ENCODE measurements at regions not wholly inside any gene's neighbourhood (a gene's known extent, or its start where the extent isn't known, plus 50 kb on each side); places are given as distances from the start of the nearest gene placed in this dataset.
"Not testable (repeated sequence)": the region's sequence is repeated elsewhere in the genome, so short reads cannot be mapped to it uniquely, and the experiment has no call there.

DNA sequence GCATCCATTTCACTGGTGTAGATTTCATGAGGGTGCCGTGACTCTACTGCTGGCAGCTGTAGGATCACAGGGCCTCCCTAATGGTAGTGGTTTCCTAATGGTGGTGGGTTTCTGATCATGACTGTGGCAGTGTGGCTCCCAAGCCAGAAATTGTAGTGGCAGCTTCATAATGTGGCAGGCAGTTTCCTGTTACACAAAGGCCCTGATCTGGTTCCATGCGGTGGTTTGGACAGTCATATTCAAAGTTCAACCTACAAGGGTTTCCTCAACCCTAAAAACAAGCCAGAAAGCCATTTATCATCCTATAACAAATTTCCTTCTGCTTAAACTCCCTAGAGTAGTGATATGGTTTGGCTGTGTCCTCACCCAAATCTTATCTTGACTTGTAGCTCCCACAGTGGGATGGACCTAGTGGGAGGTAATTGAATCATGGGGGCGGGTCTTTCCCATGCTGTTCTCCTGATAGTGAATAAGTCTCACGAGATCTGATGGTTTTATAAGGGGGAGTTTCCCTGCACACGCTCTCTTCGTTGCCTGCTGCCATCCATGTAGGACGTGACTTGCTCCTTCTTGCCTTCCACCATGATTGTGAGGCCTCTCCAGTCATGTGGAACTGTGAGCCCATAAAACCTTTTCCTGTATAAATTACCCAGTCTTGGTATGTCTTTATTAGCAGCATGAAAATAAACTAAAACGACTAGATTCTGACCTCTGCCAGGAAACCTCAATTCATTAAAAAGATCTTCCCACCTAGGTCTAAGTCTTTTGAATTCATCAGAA lies 257.1 kb downstream of the EFCAB11 start:
- no peak for DNase-seq

DNA sequence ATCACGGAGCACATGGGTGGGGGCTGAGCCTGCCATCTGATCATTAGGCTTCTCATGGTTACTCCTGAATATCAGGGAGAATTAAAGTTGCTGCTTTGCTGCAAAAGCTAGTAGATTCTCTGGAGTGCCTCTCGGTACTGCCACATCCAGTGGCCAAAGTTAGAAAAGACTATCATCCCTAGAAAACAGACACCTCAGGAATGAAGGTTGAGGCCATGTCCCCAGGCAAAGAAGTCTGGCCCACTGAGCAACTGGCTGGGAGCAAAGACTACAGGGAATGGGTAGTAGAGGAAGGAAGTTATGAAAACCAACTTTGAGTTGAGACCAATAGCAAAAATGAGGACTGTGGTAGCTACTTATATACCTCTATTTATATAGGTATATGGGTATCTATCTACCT lies 258.7 kb downstream of the EFCAB11 start:
- no peak for DNase-seq

DNA sequence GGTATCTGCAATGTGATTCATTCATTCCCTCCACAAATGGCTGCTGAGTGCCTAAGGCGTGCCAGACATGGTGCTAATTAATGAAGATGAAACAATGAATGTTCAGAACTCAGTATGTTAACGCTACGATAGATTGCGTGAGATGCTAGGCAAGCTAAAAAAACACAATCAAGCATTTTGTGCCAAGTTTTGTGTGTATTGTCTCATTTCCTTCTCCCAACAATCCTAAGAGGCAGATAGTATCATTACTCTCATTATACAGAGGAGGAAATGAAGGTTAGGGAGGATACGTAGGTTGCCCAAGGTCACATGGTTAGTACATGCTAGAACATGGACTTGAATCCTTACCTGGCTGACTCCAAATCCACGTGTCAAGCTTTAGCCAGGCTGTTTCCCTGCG lies 264.4 kb downstream of the EFCAB11 start:
- no peak for DNase-seq

GRCh38 chr14:89689711-89690110 lies 264.8 kb downstream of the EFCAB11 start:
- DNase-seq = not testable (repeated sequence)

DNA sequence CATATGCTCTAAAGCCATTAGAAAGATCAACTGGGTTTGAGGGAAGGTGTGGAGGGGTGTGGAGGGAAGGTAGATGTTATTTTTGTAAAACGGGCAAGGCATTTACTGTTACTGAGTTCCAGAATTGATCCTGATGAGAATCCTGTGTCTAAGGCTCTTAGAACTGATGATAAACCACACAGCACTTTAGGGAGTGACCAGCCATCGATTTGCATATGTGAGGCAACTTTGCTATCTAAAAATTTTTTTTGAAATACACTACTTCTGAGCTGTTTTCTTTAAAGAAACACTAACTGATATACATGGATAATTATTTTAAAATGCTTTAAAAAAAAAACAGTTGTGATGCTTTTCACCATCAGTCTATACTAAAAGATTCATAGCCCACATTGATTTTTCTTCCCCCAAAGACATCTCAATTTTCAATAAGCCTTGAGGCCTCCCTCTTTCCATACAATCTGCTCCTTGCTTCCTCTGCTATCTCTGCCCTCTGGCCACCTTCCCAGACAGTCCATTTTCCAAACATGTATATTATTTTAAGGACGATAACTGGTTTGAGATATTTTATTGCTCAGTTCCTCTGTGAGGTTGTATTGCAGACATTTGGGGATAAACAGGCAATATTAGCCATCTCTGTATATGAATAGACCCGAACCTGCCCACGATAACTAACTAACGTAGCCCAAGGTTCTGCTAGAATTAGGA lies 265.9 kb downstream of the EFCAB11 start:
- no peak for DNase-seq

- DNase-seq = not testable (repeated sequence)
Measured at GRCh38 chr14:89687129-89687528, 267.4 kb downstream of the EFCAB11 start.

DNA sequence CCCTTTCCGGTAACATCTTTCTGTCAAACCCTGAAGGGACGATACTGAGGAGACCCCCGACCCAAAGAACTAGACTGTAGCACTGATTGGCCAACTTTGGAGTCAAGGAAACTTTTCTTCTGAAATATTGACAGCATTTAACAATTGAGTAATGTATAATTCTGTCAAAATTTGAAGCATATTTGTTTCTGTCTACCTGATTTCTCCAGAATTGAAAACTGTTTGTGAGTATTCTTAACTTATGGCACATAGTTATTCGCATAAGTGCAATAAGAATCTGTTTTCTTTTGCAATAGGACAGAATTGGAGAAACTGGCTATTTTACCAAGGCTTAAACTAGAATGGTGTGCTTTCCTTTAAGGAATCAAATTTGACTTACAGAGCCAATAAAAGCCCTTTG lies 267.1 kb upstream of the FOXN3 start:
- no peak for DNase-seq

GRCh38 chr14:89681086-89682018 lies 264.3 kb upstream of the FOXN3 start:
- DNase-seq = peak; percentile 24

DNA sequence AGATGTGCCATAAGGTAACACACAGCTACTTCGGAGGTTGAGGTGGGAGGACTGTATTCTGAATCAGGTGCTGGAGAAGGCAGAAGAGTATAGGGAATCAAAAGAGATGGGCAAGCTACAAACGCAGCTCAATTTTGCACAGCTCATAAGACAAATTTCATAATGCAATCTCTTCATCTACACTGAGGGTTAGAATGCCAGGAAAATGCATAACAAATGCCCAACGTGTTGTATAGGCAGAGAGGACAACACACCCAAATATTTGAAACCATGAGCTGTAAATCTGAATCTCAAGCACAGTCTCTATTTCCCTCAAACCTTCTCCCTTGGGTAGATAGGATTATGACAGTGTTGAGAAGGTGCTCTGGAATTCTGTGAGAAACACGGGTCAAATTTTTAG lies 263.1 kb upstream of the FOXN3 start:
- no peak for DNase-seq

DNA sequence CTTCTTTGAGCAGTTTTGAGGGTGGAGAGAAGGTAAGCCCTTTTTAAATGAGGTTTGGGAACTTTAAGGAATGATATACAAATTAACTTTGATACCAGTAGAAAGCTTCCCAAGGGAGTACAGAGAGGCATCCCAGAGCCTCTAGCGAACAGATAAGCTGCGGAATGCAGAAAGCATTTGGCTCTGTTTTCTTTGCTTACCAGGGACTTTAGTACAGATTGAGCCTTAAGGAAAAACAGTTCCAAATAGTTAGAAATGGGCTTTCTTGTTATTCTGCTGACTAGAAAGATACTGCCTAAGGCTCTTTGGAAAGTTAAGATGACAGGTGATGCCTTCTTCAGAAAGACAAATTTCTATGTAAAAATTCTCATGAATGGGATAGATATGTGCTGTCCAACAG lies 261.7 kb upstream of the FOXN3 start:
- no peak for DNase-seq

- no peak for DNase-seq
Measured at GRCh38 chr14:89675590-89675989, 258.6 kb upstream of the FOXN3 start.

GRCh38 chr14:89674936-89675335 lies 257.9 kb upstream of the FOXN3 start:
- no peak for DNase-seq

- DNase-seq = no peak
Measured at GRCh38 chr14:89674240-89674639, 257.2 kb upstream of the FOXN3 start.

- DNase-seq = no peak
Measured at GRCh38 chr14:89673512-89674225, 256.6 kb upstream of the FOXN3 start.

DNA sequence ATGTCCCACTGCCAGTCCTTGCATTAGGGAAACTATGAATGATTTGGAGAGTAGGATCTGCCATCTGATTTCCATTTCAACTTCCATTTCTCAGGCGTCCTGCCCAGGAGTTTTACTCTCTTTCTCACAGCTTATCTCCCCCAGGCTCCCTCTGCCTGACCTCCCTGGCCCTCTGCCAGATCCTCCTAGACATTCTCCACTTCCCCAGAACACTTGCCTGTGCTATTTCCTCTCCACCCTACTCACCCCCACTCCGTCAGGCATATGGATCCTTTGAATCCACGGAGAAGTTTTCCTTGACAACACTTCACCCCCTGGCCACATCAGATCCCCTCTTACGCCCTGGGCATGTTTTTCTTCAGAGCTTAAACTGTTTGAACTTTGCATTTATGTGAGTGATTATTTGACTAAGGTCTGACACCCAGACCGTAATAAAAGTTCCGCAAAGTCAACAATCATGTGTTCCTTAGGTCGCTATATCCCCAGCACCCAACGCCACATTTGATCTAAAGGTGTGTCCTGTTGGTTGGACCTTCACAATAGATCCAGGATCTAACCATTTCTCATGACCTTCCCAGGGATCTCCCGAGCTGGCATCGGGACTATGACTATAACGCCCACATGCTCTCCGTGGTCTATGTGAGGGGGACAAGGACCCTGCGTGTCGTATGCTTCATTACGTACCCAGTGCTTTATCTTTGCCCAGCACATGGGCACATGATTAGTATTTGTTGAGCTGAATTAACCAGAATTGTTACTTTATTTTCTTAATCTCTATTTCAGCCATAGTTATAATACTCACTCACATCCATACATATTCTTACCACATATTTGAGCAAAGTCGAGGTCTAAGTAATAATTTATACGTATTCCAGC lies 255.8 kb upstream of the FOXN3 start:
- no peak for DNase-seq

DNA sequence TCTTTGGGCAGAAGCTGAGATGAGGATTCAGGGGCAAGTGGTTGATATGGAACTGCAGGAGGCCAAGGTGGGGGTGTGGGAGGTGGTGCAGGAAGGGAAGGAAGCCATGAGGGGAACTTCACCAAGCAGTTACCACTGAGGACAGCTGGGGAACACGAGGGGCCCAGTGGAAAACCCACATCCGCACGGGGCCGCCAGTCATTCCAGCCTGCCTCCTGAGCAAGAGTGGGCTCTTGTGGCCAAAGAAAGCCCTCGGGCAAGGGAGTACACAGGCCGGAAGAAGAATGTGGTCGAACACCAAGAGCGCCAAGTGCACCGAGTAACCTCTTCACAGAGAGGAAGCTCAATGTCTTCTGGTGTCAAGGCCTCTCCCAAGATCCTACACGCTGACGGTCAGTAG lies 252.2 kb upstream of the FOXN3 start:
- no peak for DNase-seq

DNA sequence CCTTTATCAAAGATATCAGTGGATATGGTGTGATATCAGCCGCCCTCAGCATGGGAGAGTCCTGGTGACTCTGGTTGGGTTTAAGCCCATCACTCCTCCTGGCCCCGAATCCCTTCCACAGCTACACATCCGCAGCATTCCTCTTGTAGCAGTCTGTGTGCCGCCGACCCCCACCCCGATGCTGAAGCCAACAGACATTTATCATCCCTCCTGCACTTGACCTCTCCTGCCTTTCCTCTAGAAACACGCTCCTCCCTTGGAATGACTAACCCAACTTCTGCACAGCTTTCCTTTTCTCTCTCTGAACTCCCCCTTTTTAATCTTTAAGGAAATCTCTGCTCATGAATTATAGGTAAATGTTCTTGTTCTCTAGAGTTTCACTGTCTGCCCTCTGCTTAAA lies 250.9 kb upstream of the FOXN3 start:
- no peak for DNase-seq

DNA sequence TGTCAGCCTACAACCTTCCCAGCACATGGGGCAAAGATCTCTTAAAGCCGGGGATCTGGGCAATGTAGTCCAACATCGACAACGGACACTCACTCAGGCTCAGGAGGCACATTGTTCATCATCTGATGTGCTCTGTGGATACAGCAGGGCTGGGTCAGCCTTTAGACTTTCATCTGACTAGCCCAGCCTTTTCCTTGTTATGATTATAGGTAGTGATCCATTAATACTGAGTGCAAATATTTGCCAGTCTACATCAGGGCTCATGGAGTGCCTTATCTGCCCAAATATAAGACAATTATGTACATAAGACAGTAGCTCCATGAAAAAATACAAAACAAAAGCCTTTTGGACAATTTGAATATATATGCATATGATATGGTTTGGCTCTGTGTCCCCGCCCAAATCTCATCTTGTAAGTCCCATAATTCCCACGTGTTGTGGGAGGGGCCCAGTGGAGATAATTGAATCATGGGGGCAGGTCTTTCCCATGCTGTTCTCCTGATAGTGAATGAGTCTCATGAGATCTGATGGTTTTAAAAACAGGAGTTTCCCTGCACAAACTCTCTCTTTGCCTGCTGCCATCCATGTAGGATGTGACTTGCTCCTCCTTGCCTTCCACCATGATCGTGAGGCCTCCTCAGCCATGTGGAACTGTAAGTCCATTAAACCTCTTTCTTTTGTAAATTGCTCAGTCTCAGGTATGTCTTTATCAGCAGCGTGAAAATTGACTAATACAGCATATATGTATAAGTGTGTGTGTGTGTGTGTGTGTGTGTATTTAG lies 248.5 kb upstream of the FOXN3 start:
- not testable (repeated sequence) for DNase-seq

DNA sequence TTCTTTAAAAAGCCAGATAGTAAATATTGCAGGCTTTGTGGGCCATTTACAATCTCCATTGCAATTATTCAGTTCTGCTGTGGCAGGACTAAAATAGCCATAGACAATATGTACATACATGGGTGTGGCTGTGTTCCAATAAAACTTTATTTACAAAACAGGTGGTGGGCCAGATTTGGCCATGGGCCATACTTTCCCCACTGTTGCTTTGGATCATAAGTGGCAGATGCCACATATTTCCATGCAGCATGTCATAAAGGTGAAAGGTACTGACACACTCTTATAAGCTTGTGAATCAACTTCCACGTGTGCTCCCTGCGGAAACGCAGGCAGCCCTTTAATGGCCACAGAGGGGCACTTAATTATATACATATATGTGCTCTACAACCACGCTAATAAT lies 244.4 kb upstream of the FOXN3 start:
- DNase-seq = no peak

DNA sequence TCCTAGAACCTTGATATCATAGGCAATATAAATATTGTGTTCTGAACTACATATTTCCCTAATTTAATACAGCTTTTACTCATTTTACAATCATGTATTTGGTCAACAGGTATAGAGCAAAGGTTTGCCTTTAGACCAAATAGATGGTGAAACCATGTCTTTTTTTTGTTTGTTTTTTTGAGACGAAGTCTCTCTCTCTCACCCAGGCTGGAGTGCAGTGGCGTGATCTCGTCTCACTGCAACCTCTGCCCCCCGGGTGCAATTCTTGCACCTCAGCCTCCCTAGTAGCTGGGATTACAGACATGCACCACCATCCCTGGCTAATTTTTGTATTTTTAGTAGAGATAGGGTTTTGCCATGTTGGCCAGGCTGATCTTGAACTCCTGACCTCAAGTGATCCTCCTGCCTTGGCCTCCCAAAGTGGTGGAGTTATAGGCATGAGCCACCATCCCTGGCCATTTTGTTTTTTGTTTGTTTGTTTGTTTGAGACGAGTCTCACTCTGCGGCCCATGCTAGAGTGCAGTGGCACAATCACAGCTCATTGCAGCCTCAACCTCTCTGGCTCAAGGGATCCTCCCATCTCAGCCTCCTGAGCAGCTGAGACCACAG lies 243.7 kb upstream of the FOXN3 start:
- DNase-seq = not testable (repeated sequence)

Data from activated CD4-positive, alpha-beta T cell treated with anti-CD3 and anti-CD28 coated beads for 1 hour (primary cell).